HepG2 (cell line): ENCODE measurements at regions not wholly inside any gene's neighbourhood (a gene's known extent, or its start where the extent isn't known, plus 50 kb on each side); places are given as distances from the start of the nearest gene placed in this dataset.

Experiments used
- ATAC-seq: fragments of 200-7000 bp; cut with Tn5 transposase; 3 replicates; pipeline ENCODE4 v1.9.1; 2020; ENCODE audit warnings: mild to moderate bottlenecking, moderate library complexity
- BruUV-seq: library from RNA; stranded (reverse); fragments of 400-500 nt; replicated peaks from 2 replicates; lab custom pipeline; 2021; lab: Mats Ljungman, UMichigan
- CTCF ChIA-PET: fragments of 300-600 bp; formaldehyde crosslinking; extraction: SDS; loops from one replicate; lab custom pipeline; 2021; ENCODE audit warnings: low total read pairs, inconsistent platforms, low intra/inter-chr PET ratio; lab: Yijun Ruan, JAX
- POLR2A ChIA-PET: fragments of 350-600 bp; sonication (Branson Sonifier 250); formaldehyde crosslinking; loops from one replicate; lab custom pipeline; 2020; ENCODE audit warnings: antibody characterized with exemption, inconsistent platforms; lab: Yijun Ruan, JAX
- DNase-seq: peaks from one replicate; pipeline ENCODE4 v3.0.0-alpha.2; 2015; ENCODE audit warnings: low spot score
- FAIRE-seq: peaks from 3 replicates; lab custom pipeline; 2011; peaks lifted over from hg19 to GRCh38; lab: Jason Lieb, UNC
- H2AFZ ChIP-seq: one replicate; pipeline ENCODE4 v1.6.1; 2011; ENCODE audit warnings: low read length, inconsistent platforms
- H3K27ac ChIP-seq: fragments of 300-600 bp; 3 replicates; pipeline ENCODE4 v1.8.0; 2011; ENCODE audit warnings: mixed run types, mild to moderate bottlenecking, mixed read lengths, low read length, inconsistent platforms; ENCODE audit not compliant: insufficient read depth; ENCODE audit errors: extremely low read length
- H3K27me3 ChIP-seq, 2 experiments: fragments of 200-600 bp in 1 of 2; 2 replicates in 1 of 2; 3 replicates in 1 of 2; pipeline versions ENCODE4 v1.6.0 to v1.8.0; 2011; ENCODE audit warnings: low read length in 2 of 2, mild to moderate bottlenecking in 2 of 2, moderate library complexity in 2 of 2, inconsistent platforms in 1 of 2; ENCODE audit not compliant: insufficient read depth in 2 of 2, control insufficient read depth in 1 of 2
- H3K36me3 ChIP-seq, 2 experiments: fragments of 200-600 bp in 1 of 2; replicated peaks in 1 of 2; 2 replicates in 1 of 2; 3 replicates in 1 of 2; pipeline versions ENCODE4 v1.5.1 to v1.8.0; 2011; ENCODE audit warnings: low read length in 2 of 2, inconsistent platforms in 1 of 2; ENCODE audit not compliant: insufficient read depth in 2 of 2, control insufficient read depth in 1 of 2
- H3K4me1 ChIP-seq: 2 replicates; pipeline ENCODE4 v1.5.1; 2012; ENCODE audit warnings: low read length, inconsistent platforms; ENCODE audit not compliant: insufficient read depth
- H3K4me2 ChIP-seq: 2 replicates; pipeline ENCODE4 v1.6.0; 2011; ENCODE audit warnings: low read depth, low read length, inconsistent platforms
- H3K4me3 ChIP-seq, 3 experiments: fragments of 200-600 bp in 1 of 3; sonication (generic), shearing (Covaris generic) in 1 of 3; replicated peaks in 1 of 3; 2 replicates each; pipeline ENCODE4 v1.5.1; 2011 to 2016; ENCODE audit warnings: low read length in 3 of 3, inconsistent platforms in 2 of 3, low read depth in 2 of 3, mild to moderate bottlenecking in 2 of 3, control low read depth in 1 of 3, mixed read lengths in 1 of 3; ENCODE audit not compliant: insufficient read depth in 1 of 3
- H3K79me2 ChIP-seq: one replicate; pipeline ENCODE4 v1.6.1; 2011; ENCODE audit warnings: low read length, inconsistent platforms; ENCODE audit not compliant: insufficient read depth
- H3K9ac ChIP-seq: 2 replicates; pipeline ENCODE4 v1.6.0; 2011; ENCODE audit warnings: mild to moderate bottlenecking, low read depth, low read length, inconsistent platforms; ENCODE audit not compliant: insufficient read depth
- H3K9me3 ChIP-seq: 2 replicates; pipeline ENCODE4 v1.5.1; 2012; ENCODE audit warnings: mild to moderate bottlenecking, low read length
- H4K20me1 ChIP-seq: 2 replicates; pipeline ENCODE4 v1.6.0; 2011; ENCODE audit warnings: inconsistent platforms, mild to moderate bottlenecking, low read length, moderate library complexity; ENCODE audit not compliant: insufficient read depth
- MXD3 ChIP-seq: IDR thresholded peaks from 2 replicates; pipeline ENCODE4 v1.6.1; 2016; ENCODE audit warnings: mild to moderate bottlenecking, missing biosample characterization, missing genetic modification reagents
- MYC ChIP-seq: sonication (generic); formaldehyde crosslinking; IDR thresholded peaks from 2 replicates; pipeline ENCODE4 v1.9.0; 2021; ENCODE audit warnings: missing genetic modification reagents, borderline replicate concordance
- RAD51 ChIP-seq: fragments of 450-650 bp; IDR thresholded peaks from 2 replicates; pipeline ENCODE4 v1.6.1; 2016; ENCODE audit warnings: borderline replicate concordance
- RARA ChIP-seq: IDR thresholded peaks from 2 replicates; pipeline ENCODE4 v1.6.1; 2016; ENCODE audit warnings: missing genetic modification reagents, missing compliant biosample characterization
- REL ChIP-seq: sonication (generic); formaldehyde crosslinking; conservative IDR thresholded peaks from 2 replicates; pipeline ENCODE4 v1.8.0; 2022; ENCODE audit warnings: mild to moderate bottlenecking, missing genetic modification reagents, moderate library complexity
- SKI ChIP-seq: fragments of 450-650 bp; IDR thresholded peaks from one replicate; pipeline ENCODE4 v1.6.1; 2018; ENCODE audit warnings: mild to moderate bottlenecking; ENCODE audit not compliant: partially characterized antibody
- SP2 ChIP-seq: sonication (generic); formaldehyde crosslinking; IDR thresholded peaks from 2 replicates; pipeline ENCODE4 v1.5.1; 2020; ENCODE audit warnings: mild to moderate bottlenecking, missing genetic modification reagents
- SRSF1 ChIP-seq: fragments of 200-400 bp; formaldehyde crosslinking; optimal IDR thresholded peaks from 2 replicates; pipeline ENCODE3; 2017; ENCODE audit warnings: mild to moderate bottlenecking, low read depth, low read length, moderate library complexity
- TBP ChIP-seq: sonication (generic); formaldehyde crosslinking; IDR thresholded peaks from 2 replicates; pipeline ENCODE4 v1.5.0; 2020; ENCODE audit warnings: missing genetic modification reagents
- TERF1 ChIP-seq: sonication (generic); formaldehyde crosslinking; IDR thresholded peaks from 2 replicates; pipeline ENCODE4 v1.8.0; 2022; ENCODE audit warnings: mild to moderate bottlenecking, missing genetic modification reagents, moderate library complexity
- TMF1 ChIP-seq: sonication (generic); formaldehyde crosslinking; IDR thresholded peaks from 2 replicates; pipeline ENCODE4 v1.8.1; 2022; ENCODE audit warnings: low read depth, missing genetic modification reagents
- UBTF ChIP-seq: sonication (generic); formaldehyde crosslinking; IDR thresholded peaks from 2 replicates; pipeline ENCODE4 v1.4.0; 2020; ENCODE audit warnings: mild to moderate bottlenecking, missing genetic modification reagents
- ZMYM3 ChIP-seq: sonication (generic); formaldehyde crosslinking; IDR thresholded peaks from 2 replicates; pipeline ENCODE4 v1.5.1; 2020; ENCODE audit warnings: mild to moderate bottlenecking, missing genetic modification reagents
- ZNF615 ChIP-seq: sonication (generic); formaldehyde crosslinking; IDR thresholded peaks from 2 replicates; pipeline ENCODE4 v1.5.0; 2020; ENCODE audit warnings: mild to moderate bottlenecking, missing genetic modification reagents, borderline replicate concordance
- ZNF646 ChIP-seq: sonication (generic); formaldehyde crosslinking; IDR thresholded peaks from 2 replicates; pipeline ENCODE4 v1.9.0; 2021; ENCODE audit warnings: mild to moderate bottlenecking, missing genetic modification reagents
- ZNF674 ChIP-seq: sonication (generic); formaldehyde crosslinking; IDR thresholded peaks from 2 replicates; pipeline ENCODE4 v1.5.0; 2020; ENCODE audit warnings: low read depth, mild to moderate bottlenecking, missing genetic modification reagents
- ZNF841 ChIP-seq: sonication (generic); formaldehyde crosslinking; IDR thresholded peaks from 2 replicates; pipeline ENCODE4 v1.8.1; 2023; ENCODE audit warnings: missing genetic modification reagents, borderline replicate concordance
- WGBS: methylation state at CpG from one replicate; pipeline ENCODE4 v1.1.6; 2017; ENCODE audit warnings: low lambda C conversion rate; 5-methylcytosine and 5-hydroxymethylcytosine counted together
- in situ Hi-C: cut with HindIII; loops from 2 replicates; pipeline ENCODE4 v1.10.0; 2017; ENCODE audit warnings: low pct_unique_long_range_greater_than_20kb; ENCODE audit not compliant: extremely low pct_ligation_motif_present
- intact Hi-C: fragments of 100-400 bp; cut with micrococcal nuclease; formaldehyde crosslinking; loops from one replicate; pipeline ENCODE4 v1.10.0; 2022; ENCODE audit not compliant: unreplicated experiment

- H3K4me3 ChIP-seq = no peak overlapping the region
- H3K27ac ChIP-seq = no peak overlapping the region
- H3K9ac ChIP-seq = no peak overlapping the region
- no peak overlapping the region for H3K4me2 ChIP-seq
- FAIRE-seq (no peak), ATAC-seq (no peak), DNase-seq (no peak)
- H4K20me1 ChIP-seq = no peaks in the 10 kb centered on the region
- in situ Hi-C loops (no loop called here), intact Hi-C loops (no loop called here)
- peaks cover 10% of the 10 kb centered on the region for H3K9me3 ChIP-seq
- H3K79me2 ChIP-seq = no peaks in the 10 kb centered on the region
- H2AFZ ChIP-seq = no peak overlapping the region
- POLR2A ChIA-PET = no interaction called here
- WGBS = 2% methylated on average over 3 of the region's 3 CpGs
- no peaks in the 10 kb centered on the region for H3K27me3 ChIP-seq
- no TSS peak for BruUV-seq
- no peaks in the 10 kb centered on the region for H3K4me1 ChIP-seq
- no peaks in the 10 kb centered on the region for H3K36me3 ChIP-seq
- CTCF ChIA-PET = no interaction called here
- TF ChIP-seq REL (CRISPR knock-in tag) = no peak
- TF ChIP-seq ZNF646 (CRISPR knock-in tag) = no peak
- no peak for TF ChIP-seq ZNF841 (CRISPR knock-in tag)
- no peak for TF ChIP-seq ZNF615 (CRISPR knock-in tag)
- no peak for TF ChIP-seq SRSF1
- no peak for TF ChIP-seq TMF1
- TF ChIP-seq RARA (CRISPR knock-in tag) = no peak
- no peak for TF ChIP-seq RAD51
- no peak for TF ChIP-seq TBP
- no peak for TF ChIP-seq ZMYM3 (CRISPR knock-in tag)
- no peak for TF ChIP-seq SP2
- no peak for TF ChIP-seq SKI
- no peak for TF ChIP-seq ZNF674
- no peak for TF ChIP-seq UBTF (CRISPR knock-in tag)
- TF ChIP-seq TERF1 (CRISPR knock-in tag) = no peak
- no peak for TF ChIP-seq MXD3 (CRISPR knock-in tag)
- TF ChIP-seq MYC (CRISPR knock-in tag) = no peak
These were observed 793.2 kb downstream of the PLA2G4A start for GRCh38 chr1:187621951-187622350.
